GM23248 (cell line): ENCODE measurements at regions not wholly inside any gene's neighbourhood (a gene's known extent, or its start where the extent isn't known, plus 50 kb on each side); places are given as distances from the start of the nearest gene placed in this dataset.

Experiments
- DNase-seq: peaks from one replicate; pipeline ENCODE4 v3.0.0-alpha.2; 2015
- H2AFZ ChIP-seq: fragments of 200-600 bp; sonication (generic); 2 replicates; pipeline ENCODE4 v1.6.1; 2016; ENCODE audit warnings: antibody characterized with exemption
- H3F3A ChIP-seq: fragments of 200-600 bp; sonication (generic); 2 replicates; pipeline ENCODE4 v1.6.1; 2016; ENCODE audit warnings: mild to moderate bottlenecking, antibody characterized with exemption, mixed run types; ENCODE audit not compliant: insufficient read depth
- H3K27ac ChIP-seq: fragments of 200-600 bp; sonication (generic); 2 replicates; pipeline ENCODE4 v1.5.1; 2016; ENCODE audit warnings: mild to moderate bottlenecking
- H3K27me3 ChIP-seq: fragments of 200-600 bp; sonication (generic); replicated peaks from 2 replicates; pipeline ENCODE4 v1.6.1; 2016; ENCODE audit warnings: mild to moderate bottlenecking; ENCODE audit not compliant: insufficient read depth
- H3K36me3 ChIP-seq: fragments of 200-600 bp; sonication (generic); 2 replicates; pipeline ENCODE4 v1.6.1; 2016; ENCODE audit warnings: low read depth, mild to moderate bottlenecking
- H3K4me1 ChIP-seq: fragments of 200-600 bp; sonication (generic); 2 replicates; pipeline ENCODE4 v1.6.1; 2016; ENCODE audit warnings: mild to moderate bottlenecking; ENCODE audit not compliant: insufficient read depth
- H3K4me2 ChIP-seq: fragments of 200-600 bp; sonication (generic); one replicate; pipeline ENCODE4 v1.6.1; 2016; ENCODE audit warnings: mild to moderate bottlenecking; ENCODE audit not compliant: unreplicated experiment
- H3K4me3 ChIP-seq: fragments of 200-600 bp; sonication (generic); 2 replicates; pipeline ENCODE4 v1.5.1; 2016; ENCODE audit warnings: mild to moderate bottlenecking
- H3K79me2 ChIP-seq: fragments of 200-600 bp; sonication (generic); 2 replicates; pipeline ENCODE4 v1.6.1; 2016; ENCODE audit warnings: mild to moderate bottlenecking; ENCODE audit not compliant: insufficient read depth
- H3K9ac ChIP-seq: fragments of 200-600 bp; sonication (generic); 2 replicates; pipeline ENCODE4 v1.6.1; 2016; ENCODE audit warnings: mild to moderate bottlenecking
- H3K9me2 ChIP-seq: fragments of 200-600 bp; sonication (generic); 2 replicates; pipeline ENCODE4 v1.6.1; 2016; ENCODE audit warnings: mixed run types, mild to moderate bottlenecking, moderate library complexity; ENCODE audit not compliant: insufficient read depth
- H3K9me3 ChIP-seq: fragments of 200-600 bp; sonication (generic); one replicate; pipeline ENCODE4 v1.6.1; 2017; ENCODE audit warnings: low read depth
- H4K20me1 ChIP-seq: fragments of 200-600 bp; sonication (generic); 2 replicates; pipeline ENCODE4 v1.6.0; 2016; ENCODE audit not compliant: insufficient read depth
- EZH2 ChIP-seq: fragments of 200-600 bp; sonication (generic); IDR thresholded peaks from 2 replicates; pipeline ENCODE4 v1.6.1; 2018; ENCODE audit warnings: antibody characterized with exemption, mild to moderate bottlenecking; ENCODE audit not compliant: insufficient read depth, poor library complexity, severe bottlenecking
- EZH2phosphoT487 ChIP-seq: fragments of 200-600 bp; sonication (generic); IDR thresholded peaks from 2 replicates; pipeline ENCODE4 v1.6.1; 2018; ENCODE audit warnings: antibody characterized with exemption, moderate library complexity, mild to moderate bottlenecking, low read depth; ENCODE audit not compliant: insufficient read depth
- WGBS, 2 experiments: methylation state at CpG; one replicate each; pipeline ENCODE4 v1.1.6; 2015 to 2017; ENCODE audit warnings: low lambda C conversion rate in 2 of 2, low coverage in 1 of 2; ENCODE audit errors: missing lambda C conversion rate in 2 of 2; 5-methylcytosine and 5-hydroxymethylcytosine counted together
- in situ Hi-C: fragments of 300-500 bp; cut with MboI; formaldehyde crosslinking; loops from 2 replicates; pipeline ENCODE4 v1.15.0; 2020

GRCh38 chr4:125101719-125102118, 213.0 kb upstream of the FAT4 start:
- H3K27ac ChIP-seq, result peak overlapping the region; percentile 73
- peak; percentile 83 for DNase-seq
- H3K79me2 ChIP-seq, result no peaks in the 10 kb centered on the region
- in situ Hi-C loops, result no loop called here
- H3K36me3 ChIP-seq, result no peaks in the 10 kb centered on the region
- H3K27me3 ChIP-seq, result no peaks in the 10 kb centered on the region
- H3F3A ChIP-seq, result peaks cover 23% of the 10 kb centered on the region
- peak overlapping the region; percentile 45 for H3K4me2 ChIP-seq
- 25 to 31% methylated on average over 3 of the region's 3 CpGs for WGBS, 2 experiments
- H4K20me1 ChIP-seq, result no peaks in the 10 kb centered on the region
- peak overlapping the region; percentile 42 for H3K9ac ChIP-seq
- no peak for TF ChIP-seq EZH2
- TF ChIP-seq EZH2phosphoT487, result no peak
- H3K4me3 ChIP-seq, result no peak overlapping the region
- no peaks in the 10 kb centered on the region for H3K9me2 ChIP-seq
- peaks cover 36% of the 10 kb centered on the region for H3K4me1 ChIP-seq
- peak overlapping the region; percentile 62 for H2AFZ ChIP-seq
- H3K9me3 ChIP-seq, result no peaks in the 10 kb centered on the region

GRCh38 chr4:125097729-125098128, 217.0 kb upstream of the FAT4 start:
- Histone ChIP-seq H3K4me1 (peaks cover 22% of the 10 kb centered on the region), H3K9me3 (no peaks in the 10 kb centered on the region), H3K27ac (no peak overlapping the region), H3K36me3 (no peaks in the 10 kb centered on the region), H2AFZ (no peak overlapping the region), H3K9ac (no peak overlapping the region), H3K79me2 (no peaks in the 10 kb centered on the region), H3F3A (peaks cover 9% of the 10 kb centered on the region), H3K27me3 (no peaks in the 10 kb centered on the region), H3K4me3 (no peak overlapping the region), H3K9me2 (no peaks in the 10 kb centered on the region), H4K20me1 (no peaks in the 10 kb centered on the region), H3K4me2 (peak overlapping the region; percentile 16)
- no peak for TF ChIP-seq EZH2phosphoT487
- no peak for TF ChIP-seq EZH2
- in situ Hi-C loops, result no loop called here
- 51 to 52% methylated on average over 2 of the region's 2 CpGs for WGBS, 2 experiments
- no peak for DNase-seq

GRCh38 chr4:125096662-125097061, 218.1 kb upstream of the FAT4 start:
- H3K4me3 ChIP-seq, result no peak overlapping the region
- peaks cover 15% of the 10 kb centered on the region for H3K4me1 ChIP-seq
- H3K9me3 ChIP-seq, result no peaks in the 10 kb centered on the region
- TF ChIP-seq EZH2phosphoT487, result no peak
- no peak for TF ChIP-seq EZH2
- H4K20me1 ChIP-seq, result no peaks in the 10 kb centered on the region
- WGBS, 2 experiments, result 91 to 95% methylated on average over 3 of the region's 3 CpGs
- H3F3A ChIP-seq, result peaks cover 9% of the 10 kb centered on the region
- no peaks in the 10 kb centered on the region for H3K27me3 ChIP-seq
- H3K27ac ChIP-seq, result no peak overlapping the region
- in situ Hi-C loops, result no loop called here
- no peak for DNase-seq
- no peak overlapping the region for H3K4me2 ChIP-seq
- no peak overlapping the region for H3K9ac ChIP-seq
- H2AFZ ChIP-seq, result no peak overlapping the region
- no peaks in the 10 kb centered on the region for H3K79me2 ChIP-seq
- H3K9me2 ChIP-seq, result no peaks in the 10 kb centered on the region
- H3K36me3 ChIP-seq, result no peaks in the 10 kb centered on the region

- 85 to 87% methylated on average over 4 of the region's 4 CpGs for WGBS, 2 experiments
- DNase-seq, result no peak
- H3K9me3 ChIP-seq, result no peaks in the 10 kb centered on the region
- H3K36me3 ChIP-seq, result no peaks in the 10 kb centered on the region
- no peak overlapping the region for H3K4me3 ChIP-seq
- no peaks in the 10 kb centered on the region for H3K27me3 ChIP-seq
- H4K20me1 ChIP-seq, result no peaks in the 10 kb centered on the region
- H3K4me1 ChIP-seq, result no peaks in the 10 kb centered on the region
- H3K9me2 ChIP-seq, result no peaks in the 10 kb centered on the region
- no peaks in the 10 kb centered on the region for H3F3A ChIP-seq
- H3K4me2 ChIP-seq, result no peak overlapping the region
- H2AFZ ChIP-seq, result no peak overlapping the region
- no peak overlapping the region for H3K9ac ChIP-seq
- in situ Hi-C loops, result no loop called here
- TF ChIP-seq EZH2phosphoT487, result no peak
- no peak for TF ChIP-seq EZH2
- no peaks in the 10 kb centered on the region for H3K79me2 ChIP-seq
- no peak overlapping the region for H3K27ac ChIP-seq
Measured at GRCh38 chr4:125091541-125091940, 223.2 kb upstream of the FAT4 start.

- H3K79me2 ChIP-seq, result no peaks in the 10 kb centered on the region
- TF ChIP-seq EZH2, result no peak
- no peak for TF ChIP-seq EZH2phosphoT487
- H3K27me3 ChIP-seq, result no peaks in the 10 kb centered on the region
- H3K9me3 ChIP-seq, result no peaks in the 10 kb centered on the region
- H3K4me1 ChIP-seq, result no peaks in the 10 kb centered on the region
- no peak overlapping the region for H3K4me2 ChIP-seq
- in situ Hi-C loops, result no loop called here
- H3K9ac ChIP-seq, result no peak overlapping the region
- no peak overlapping the region for H3K4me3 ChIP-seq
- WGBS, 2 experiments, result 100% methylated on average over 1 of the region's 1 CpG
- no peak for DNase-seq
- H4K20me1 ChIP-seq, result no peaks in the 10 kb centered on the region
- no peak overlapping the region for H3K27ac ChIP-seq
- H2AFZ ChIP-seq, result 0 out of 2 replicates have a peak overlapping the region, but pooled peaks have one; percentile 3
- no peaks in the 10 kb centered on the region for H3K36me3 ChIP-seq
- H3F3A ChIP-seq, result no peaks in the 10 kb centered on the region
- no peaks in the 10 kb centered on the region for H3K9me2 ChIP-seq
Measured at GRCh38 chr4:125091101-125091500, 223.7 kb upstream of the FAT4 start.
